ENCODE measurements at regions not wholly inside any gene's neighbourhood (a gene's known extent, or its start where the extent isn't known, plus 50 kb on each side); places are given as distances from the start of the nearest gene placed in this dataset.

GRCh38 chr13:100848304-100848703 is 173.7 kb upstream of the TMTC4 start:
- ATAC-seq = no peak
- ChIA-PET CTCF (no interaction called here), RAD21 (ENCODE audit: low non-redundant PET in 1 of 2, low total read pairs in 2 of 2, uncharacterized antibody in 2 of 2, unreplicated experiment in 2 of 2) (no interaction called here), POLR2A (no interaction called here)
- peaks cover 16% of the 10 kb centered on the region for H3K27me3 ChIP-seq (ENCODE audit: insufficient read depth, low read length)
- TF ChIP-seq EZH2 (IDR thresholded peaks at IDR 0.05) (no peak), RAD21 (IDR thresholded peaks at IDR 0.05; ENCODE audit: low read depth) (peak; percentile 25; the same call in 1 of the 2 replicates), ZBTB33 (IDR thresholded peaks at IDR 0.05; ENCODE audit: extremely low read depth, insufficient replicate concordance, low read length) (no peak), CEBPB (IDR thresholded peaks at IDR 0.05; ENCODE audit: low read depth) (no peak), CTCF (IDR thresholded peaks at IDR 0.05 in 2 of 3, conservative IDR thresholded peaks at IDR 0.05 in 1 of 3; ENCODE audit: borderline replicate concordance in 1 of 3, insufficient read depth in 1 of 3, low read depth in 2 of 3, low read length in 2 of 3) (peak in 1 of 3 experiments; percentile 44; a peak in 1 of 6 replicates), SP1 (IDR thresholded peaks at IDR 0.05; ENCODE audit: low read depth) (no peak)
- H3K9me3 ChIP-seq (ENCODE audit: control insufficient read depth in 1 of 2, insufficient read depth in 1 of 2, low read depth in 1 of 2, low read length in 2 of 2) = no peaks in the 10 kb centered on the region
- no peaks in the 10 kb centered on the region for H3K4me1 ChIP-seq (ENCODE audit: control insufficient read depth in 1 of 2, insufficient read depth in 2 of 2, low read length in 2 of 2)
- no TSS peak for BruUV-seq (replicated peaks)
- DNase-seq (ENCODE audit: low read depth, low spot score) = no peak
- H2AFZ ChIP-seq (ENCODE audit: low read depth, low read length, poor library complexity, severe bottlenecking) = no peak overlapping the region
- intact Hi-C loops (cut with micrococcal nuclease) = no loop called here
- H3K9me2 ChIP-seq (ENCODE audit: insufficient read depth) = no peaks in the 10 kb centered on the region
- no peaks in the 10 kb centered on the region for H4K20me1 ChIP-seq (ENCODE audit: insufficient read depth)
- no peak overlapping the region for H3K27ac ChIP-seq (ENCODE audit: low read depth, low read length)
- H3K36me3 ChIP-seq (ENCODE audit: control insufficient read depth in 1 of 2, insufficient read depth in 2 of 2, low read length in 2 of 2) = no peaks in the 10 kb centered on the region
- H3K79me2 ChIP-seq (ENCODE audit: insufficient read depth, low read length) = no peaks in the 10 kb centered on the region
- H3K4me3 ChIP-seq (replicated peaks in 1 of 2; ENCODE audit: low read depth in 1 of 2, low read length in 2 of 2) = no peak overlapping the region
- no peak overlapping the region for H3K4me2 ChIP-seq (ENCODE audit: low read length)
- no peak overlapping the region for H3K9ac ChIP-seq (ENCODE audit: low read length)

All from HCT116 (cell line).